ENCODE measurements at regions not wholly inside any gene's neighbourhood (a gene's known extent, or its start where the extent isn't known, plus 50 kb on each side); places are given as distances from the start of the nearest gene placed in this dataset.
"Not testable (repeated sequence)": the region's sequence is repeated elsewhere in the genome, so short reads cannot be mapped to it uniquely, and the experiment has no call there.

DNA sequence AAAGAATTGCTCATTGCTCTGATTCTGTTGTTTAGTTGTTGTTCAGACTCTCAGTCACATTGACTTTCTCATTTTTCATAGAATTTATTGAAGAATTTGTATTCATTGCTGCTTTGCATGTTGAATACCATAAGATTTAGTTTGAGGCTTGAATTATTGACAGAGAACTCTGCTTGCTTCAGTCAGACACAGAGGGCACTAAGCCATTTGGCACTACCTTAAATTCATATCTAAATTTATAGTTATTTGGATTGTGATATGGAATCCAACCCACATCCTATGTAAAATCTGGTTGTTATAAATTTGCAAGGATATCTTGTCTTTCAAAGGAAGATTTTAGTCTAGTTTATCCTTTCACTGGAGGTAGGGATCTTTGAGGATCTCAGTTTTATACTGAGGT lies 1748.6 kb downstream of the BRINP3 start:
- no peak for DNase-seq (ENCODE audit: low read depth)
- no peak overlapping the region for H3K4me3 ChIP-seq (ENCODE audit: low read depth, low read length)
- in situ Hi-C loops (cut with HindIII; ENCODE audit: low sequenced_read_pairs): no loop called here
- TF ChIP-seq, protein P1, sequence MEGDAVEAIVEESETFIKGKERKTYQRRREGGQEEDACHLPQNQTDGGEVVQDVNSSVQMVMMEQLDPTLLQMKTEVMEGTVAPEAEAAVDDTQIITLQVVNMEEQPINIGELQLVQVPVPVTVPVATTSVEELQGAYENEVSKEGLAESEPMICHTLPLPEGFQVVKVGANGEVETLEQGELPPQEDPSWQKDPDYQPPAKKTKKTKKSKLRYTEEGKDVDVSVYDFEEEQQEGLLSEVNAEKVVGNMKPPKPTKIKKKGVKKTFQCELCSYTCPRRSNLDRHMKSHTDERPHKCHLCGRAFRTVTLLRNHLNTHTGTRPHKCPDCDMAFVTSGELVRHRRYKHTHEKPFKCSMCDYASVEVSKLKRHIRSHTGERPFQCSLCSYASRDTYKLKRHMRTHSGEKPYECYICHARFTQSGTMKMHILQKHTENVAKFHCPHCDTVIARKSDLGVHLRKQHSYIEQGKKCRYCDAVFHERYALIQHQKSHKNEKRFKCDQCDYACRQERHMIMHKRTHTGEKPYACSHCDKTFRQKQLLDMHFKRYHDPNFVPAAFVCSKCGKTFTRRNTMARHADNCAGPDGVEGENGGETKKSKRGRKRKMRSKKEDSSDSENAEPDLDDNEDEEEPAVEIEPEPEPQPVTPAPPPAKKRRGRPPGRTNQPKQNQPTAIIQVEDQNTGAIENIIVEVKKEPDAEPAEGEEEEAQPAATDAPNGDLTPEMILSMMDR (IDR thresholded peaks at IDR 0.05; ENCODE audit: low read depth, low read length, missing control alignments): no peak

DNA sequence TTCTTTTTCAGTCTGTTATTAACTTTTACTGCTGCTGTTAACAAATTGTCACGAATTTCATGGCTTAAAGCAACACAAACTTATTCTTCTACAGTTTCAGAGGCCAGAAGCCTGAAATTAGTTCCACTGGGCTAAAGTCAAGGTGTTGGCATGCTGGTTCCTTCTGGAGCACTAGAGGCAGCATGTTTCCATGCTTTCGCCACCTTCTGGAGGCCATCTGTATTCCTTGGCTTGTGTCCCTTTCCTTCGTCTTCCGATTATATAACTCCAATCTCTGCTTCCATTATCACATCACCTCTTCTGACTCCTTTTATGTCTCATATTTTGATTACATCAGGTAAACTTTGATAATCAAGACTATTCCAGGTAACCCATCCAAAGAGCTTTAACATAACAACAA lies 1742.1 kb downstream of the BRINP3 start:
- no peak overlapping the region for H3K4me3 ChIP-seq (ENCODE audit: low read depth, low read length)
- in situ Hi-C loops (cut with HindIII; ENCODE audit: low sequenced_read_pairs): no loop called here
- TF ChIP-seq, protein P1 (IDR thresholded peaks at IDR 0.05; ENCODE audit: low read depth, low read length, missing control alignments): no peak
- DNase-seq (ENCODE audit: low read depth): no peak

DNA sequence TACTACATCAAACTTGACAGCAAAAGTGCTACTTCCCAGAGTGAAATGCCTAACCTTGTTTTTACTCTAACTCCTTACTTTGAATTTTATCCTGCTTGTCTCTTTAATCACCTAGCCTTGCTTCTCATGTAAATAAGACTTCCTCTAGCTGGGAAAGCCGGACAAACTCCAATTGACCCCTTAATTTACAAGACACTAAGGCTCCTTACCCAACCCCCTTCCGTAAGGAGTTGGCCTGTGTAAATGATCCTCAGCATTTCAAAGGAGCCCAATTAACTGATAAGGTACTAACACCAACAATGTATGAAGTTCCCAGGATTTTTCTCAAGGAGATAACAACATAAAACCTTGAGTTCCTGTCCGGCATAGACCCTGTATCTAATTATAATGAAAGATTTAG lies 1728.4 kb downstream of the BRINP3 start:
- DNase-seq (ENCODE audit: low read depth); H3K4me3 ChIP-seq (ENCODE audit: low read depth, low read length); in situ Hi-C loops (cut with HindIII; ENCODE audit: low sequenced_read_pairs): not testable (repeated sequence)

DNA sequence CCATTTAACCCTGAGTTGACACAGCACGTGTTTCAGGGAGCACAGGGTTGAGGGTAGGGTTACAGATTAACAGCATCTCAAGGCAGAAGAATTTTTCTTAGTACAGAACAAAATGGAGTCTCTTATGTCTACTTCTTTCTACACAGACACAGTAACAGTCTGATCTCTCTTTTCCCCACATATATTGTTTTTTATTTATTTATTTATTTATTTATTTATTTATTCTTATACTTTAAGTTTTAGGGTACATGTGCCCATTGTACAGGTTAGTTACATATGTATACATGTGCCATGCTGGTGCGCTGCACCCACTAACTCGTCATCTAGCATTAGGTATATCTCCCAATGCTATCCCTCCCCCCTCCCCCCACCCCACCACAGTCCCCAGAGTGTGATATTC lies 1725.6 kb downstream of the BRINP3 start:
- DNase-seq (ENCODE audit: low read depth); in situ Hi-C loops (cut with HindIII; ENCODE audit: low sequenced_read_pairs); H3K4me3 ChIP-seq (ENCODE audit: low read depth, low read length): not testable (repeated sequence)

DNA sequence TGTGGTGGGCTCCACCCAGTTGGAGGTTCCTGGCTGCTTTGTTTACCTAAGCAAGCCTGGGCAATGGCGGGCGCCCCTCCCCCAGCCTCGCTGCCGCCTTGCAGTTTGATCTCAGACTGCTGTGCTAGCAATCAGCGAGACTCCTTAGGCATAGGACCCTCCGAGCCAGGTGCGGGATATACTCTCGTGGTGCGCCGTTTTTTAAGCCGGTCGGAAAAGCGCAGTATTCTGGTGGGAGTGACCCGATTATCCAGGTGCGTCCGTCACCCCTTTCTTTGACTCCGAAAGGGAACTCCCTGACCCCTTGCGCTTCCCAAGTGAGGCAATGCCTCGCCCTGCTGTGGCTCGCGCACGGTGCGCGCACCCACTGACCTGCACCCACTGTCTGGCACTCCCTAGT lies 1719.9 kb downstream of the BRINP3 start:
- in situ Hi-C loops (cut with HindIII; ENCODE audit: low sequenced_read_pairs); H3K4me3 ChIP-seq (ENCODE audit: low read depth, low read length); DNase-seq (ENCODE audit: low read depth): not testable (repeated sequence)

DNA sequence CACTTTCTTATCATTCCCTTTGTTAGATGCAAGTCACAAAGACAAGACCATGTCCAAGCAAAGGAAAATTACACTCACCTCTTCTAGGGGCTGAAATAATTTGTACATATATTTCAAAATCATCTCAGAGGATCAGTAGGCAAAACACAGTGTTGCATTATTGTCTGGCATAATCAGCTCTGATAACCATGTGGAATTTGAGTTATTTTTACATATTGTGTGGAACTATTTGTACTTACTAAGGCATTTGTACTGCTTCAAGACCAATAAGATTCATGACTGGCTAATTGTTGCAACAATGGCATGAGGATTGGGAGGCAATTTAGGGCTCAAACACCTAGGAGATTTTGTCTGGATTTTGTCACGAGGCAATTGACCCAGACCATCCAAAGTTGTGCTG lies 1716.4 kb downstream of the BRINP3 start:
- in situ Hi-C loops (cut with HindIII; ENCODE audit: low sequenced_read_pairs): no loop called here
- no peak overlapping the region for H3K4me3 ChIP-seq (ENCODE audit: low read depth, low read length)
- TF ChIP-seq, protein P1 (IDR thresholded peaks at IDR 0.05; ENCODE audit: low read depth, low read length, missing control alignments): no peak
- no peak for DNase-seq (ENCODE audit: low read depth)

DNA sequence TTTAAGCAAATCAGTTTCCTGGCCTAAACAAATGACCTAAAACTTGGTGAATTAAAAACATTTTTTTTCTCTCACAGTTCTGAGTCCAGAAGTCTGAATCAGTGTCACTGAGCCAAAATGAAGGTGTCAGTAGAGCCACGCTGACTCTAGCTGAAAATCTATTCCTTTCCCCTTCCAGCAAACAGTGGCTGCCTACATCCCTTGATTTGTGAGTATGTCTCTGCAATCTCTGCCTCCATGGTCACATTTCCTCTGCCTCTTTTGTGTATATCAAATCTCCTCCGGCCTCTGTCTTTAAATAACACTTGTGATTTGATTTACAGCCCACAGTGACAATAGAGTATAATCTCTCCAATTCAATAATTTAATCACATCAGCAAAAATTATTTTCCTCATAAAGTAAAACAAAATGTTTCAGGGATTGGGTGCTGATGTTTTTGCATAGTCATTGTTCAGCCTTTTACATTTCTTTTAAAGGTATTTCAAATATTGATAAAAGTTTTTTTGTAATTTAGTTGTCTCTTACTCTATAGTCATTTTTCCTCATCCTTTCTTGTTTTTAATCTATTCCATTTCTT lies 1715.4 kb downstream of the BRINP3 start:
- in situ Hi-C loops (cut with HindIII; ENCODE audit: low sequenced_read_pairs): no loop called here
- no peak overlapping the region for H3K4me3 ChIP-seq (ENCODE audit: low read depth, low read length)
- TF ChIP-seq, protein P1 (IDR thresholded peaks at IDR 0.05; ENCODE audit: low read depth, low read length, missing control alignments): no peak
- no peak for DNase-seq (ENCODE audit: low read depth)

DNA sequence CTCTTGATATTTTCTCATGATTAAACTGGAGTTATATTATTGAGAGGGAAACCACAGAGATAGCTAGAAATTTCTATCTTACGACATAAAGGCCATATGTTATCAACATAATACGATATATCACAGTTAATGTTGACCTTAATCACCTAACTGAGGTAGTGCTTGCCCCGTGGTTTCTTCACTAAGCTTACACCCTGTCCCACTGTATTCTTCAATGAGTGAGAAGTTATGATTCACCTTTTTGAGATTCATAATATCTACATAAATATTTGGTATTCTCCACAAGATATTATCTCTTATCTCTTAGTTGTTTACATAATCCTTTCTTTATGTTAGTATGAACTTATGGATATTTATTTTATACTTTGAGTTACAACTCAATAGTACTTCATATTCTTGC lies 1714.1 kb downstream of the BRINP3 start:
- no peak for DNase-seq (ENCODE audit: low read depth)
- H3K4me3 ChIP-seq (ENCODE audit: low read depth, low read length): no peak overlapping the region
- TF ChIP-seq, protein P1 (IDR thresholded peaks at IDR 0.05; ENCODE audit: low read depth, low read length, missing control alignments): no peak
- in situ Hi-C loops (cut with HindIII; ENCODE audit: low sequenced_read_pairs): no loop called here
